H1 (cell line): ENCODE measurements at regions not wholly inside any gene's neighbourhood (a gene's known extent, or its start where the extent isn't known, plus 50 kb on each side); places are given as distances from the start of the nearest gene placed in this dataset.

Experiments
- CTCF ChIA-PET: fragments of 300-600 bp; sonication (Branson Sonifier 250); formaldehyde crosslinking; loops from one replicate; lab custom pipeline; 2021; ENCODE audit not compliant: partially characterized antibody; lab: Charles Lee
- POLR2A ChIA-PET: fragments of 300-600 bp; sonication (Branson Sonifier 250); formaldehyde crosslinking; loops from one replicate; lab custom pipeline; 2021; ENCODE audit warnings: inconsistent platforms; ENCODE audit not compliant: partially characterized antibody; lab: Charles Lee
- DNase-seq, 2 experiments: peaks; one replicate each; pipeline versions ENCODE4 v3.0.0 to v3.0.0-alpha.2; 2010 to 2022; ENCODE audit warnings: low spot score in 2 of 2, low read depth in 1 of 2, mixed read lengths in 1 of 2
- FAIRE-seq: peaks from 2 replicates; lab custom pipeline; 2011; peaks lifted over from hg19 to GRCh38; lab: Jason Lieb, UNC
- H2AFZ ChIP-seq: 2 replicates; pipeline ENCODE4 v1.8.1; 2012; ENCODE audit warnings: low read length, inconsistent platforms
- H2AK5ac ChIP-seq: 2 replicates; pipeline ENCODE4 v1.6.1; 2013; ENCODE audit warnings: low read depth, low read length
- H2BK120ac ChIP-seq: replicated peaks from 2 replicates; pipeline ENCODE3; 2013; ENCODE audit warnings: low read depth, low read length, inconsistent platforms
- H2BK12ac ChIP-seq: 2 replicates; pipeline ENCODE4 v1.6.1; 2013; ENCODE audit warnings: low read depth, low read length
- H2BK15ac ChIP-seq: 2 replicates; pipeline ENCODE4 v1.6.1; 2013; ENCODE audit warnings: low read length
- H2BK20ac ChIP-seq: 2 replicates; pipeline ENCODE4 v1.6.1; 2013; ENCODE audit warnings: low read length
- H2BK5ac ChIP-seq: 2 replicates; pipeline ENCODE4 v1.6.1; 2013; ENCODE audit warnings: low read depth, low read length
- H3K14ac ChIP-seq: 2 replicates; pipeline ENCODE4 v1.6.1; 2013; ENCODE audit warnings: inconsistent platforms; ENCODE audit not compliant: insufficient read length
- H3K18ac ChIP-seq: 2 replicates; pipeline ENCODE4 v1.6.1; 2013; ENCODE audit warnings: low read length; ENCODE audit errors: extremely low read depth
- H3K23ac ChIP-seq: 2 replicates; pipeline ENCODE4 v1.6.1; 2013; ENCODE audit warnings: inconsistent platforms; ENCODE audit not compliant: insufficient read length
- H3K23me2 ChIP-seq: 2 replicates; pipeline ENCODE4 v1.6.1; 2013; ENCODE audit warnings: low read depth, low read length
- H3K27ac ChIP-seq: 2 replicates; pipeline ENCODE4 v1.6.1; 2011; ENCODE audit warnings: low read depth, low read length, inconsistent platforms
- H3K27me3 ChIP-seq, 4 experiments: replicated peaks in 1 of 4; 1 replicate in 1 of 4; 2 replicates in 3 of 4; pipeline versions ENCODE4 v1.6.1 to v1.8.1; 2011 to 2013; ENCODE audit warnings: low read length in 3 of 4, mild to moderate bottlenecking in 3 of 4, inconsistent platforms in 2 of 4, mixed read lengths in 2 of 4, moderate library complexity in 1 of 4; ENCODE audit not compliant: control insufficient read depth in 3 of 4, insufficient read depth in 3 of 4; ENCODE audit errors: extremely low read depth in 1 of 4
- H3K36me3 ChIP-seq, 4 experiments: 2 replicates each; pipeline versions ENCODE4 v1.6.1 to v1.8.1; 2011 to 2013; ENCODE audit warnings: mild to moderate bottlenecking in 4 of 4, low read length in 3 of 4, moderate library complexity in 2 of 4, control low read depth in 1 of 4, inconsistent platforms in 1 of 4; ENCODE audit not compliant: insufficient read depth in 4 of 4, control insufficient read depth in 2 of 4
- H3K4ac ChIP-seq: replicated peaks from 2 replicates; pipeline ENCODE3; 2013; ENCODE audit warnings: low read length, low read depth, mixed read lengths, inconsistent platforms; ENCODE audit not compliant: insufficient read length
- H3K4me1 ChIP-seq, 4 experiments: replicated peaks in 1 of 4; 1 replicate in 1 of 4; 2 replicates in 3 of 4; pipeline versions ENCODE4 v1.6.1 to v1.8.1; 2011 to 2013; ENCODE audit warnings: low read length in 3 of 4, inconsistent platforms in 2 of 4, mixed read lengths in 1 of 4; ENCODE audit not compliant: insufficient read depth in 4 of 4, control insufficient read depth in 3 of 4
- H3K4me2 ChIP-seq, 2 experiments: 2 replicates each; pipeline versions ENCODE4 v1.6.1 to v1.8.1; 2011 to 2013; ENCODE audit warnings: low read depth in 2 of 2, low read length in 2 of 2, control low read depth in 1 of 2, inconsistent platforms in 1 of 2, mild to moderate bottlenecking in 1 of 2; ENCODE audit not compliant: insufficient read depth in 1 of 2
- H3K4me3 ChIP-seq, 4 experiments: fragments of 200-600, 300-600 bp in 1 of 4; sonication (generic), shearing (Covaris generic), sonication (Bioruptor Twin) in 1 of 4; 2 replicates each; pipeline versions ENCODE4 v1.5.1 to v1.8.1; 2011 to 2016; ENCODE audit warnings: low read length in 4 of 4, low read depth in 3 of 4, control low read depth in 2 of 4, inconsistent platforms in 2 of 4, mild to moderate bottlenecking in 2 of 4, mixed read lengths in 1 of 4, moderate library complexity in 1 of 4; ENCODE audit not compliant: insufficient read depth in 2 of 4; ENCODE audit errors: extremely low read depth in 1 of 4
- H3K56ac ChIP-seq: replicated peaks from 2 replicates; pipeline ENCODE3; 2013; ENCODE audit warnings: low read depth, mild to moderate bottlenecking, mixed read lengths, low read length, inconsistent platforms; ENCODE audit not compliant: insufficient read length
- H3K79me1 ChIP-seq: 2 replicates; pipeline ENCODE4 v1.6.1; 2013; ENCODE audit warnings: low read depth, low read length, control low read depth
- H3K79me2 ChIP-seq, 2 experiments: 2 replicates each; pipeline versions ENCODE4 v1.6.1 to v1.8.1; 2012 to 2013; ENCODE audit warnings: low read length in 2 of 2, mild to moderate bottlenecking in 2 of 2, inconsistent platforms in 1 of 2; ENCODE audit not compliant: insufficient read depth in 2 of 2, control insufficient read depth in 1 of 2
- H3K9ac ChIP-seq, 4 experiments: replicated peaks in 1 of 4; 1 replicate in 1 of 4; 2 replicates in 3 of 4; pipeline versions ENCODE4 v1.6.1 to v1.8.1; 2011 to 2013; ENCODE audit warnings: low read depth in 3 of 4, low read length in 3 of 4, control low read depth in 2 of 4, mild to moderate bottlenecking in 2 of 4, moderate library complexity in 2 of 4, inconsistent platforms in 1 of 4; ENCODE audit errors: extremely low read depth in 1 of 4
- H3K9me3 ChIP-seq, 2 experiments: 2 replicates each; pipeline versions ENCODE4 v1.6.1 to v1.8.1; 2012 to 2013; ENCODE audit warnings: mild to moderate bottlenecking in 2 of 2, moderate library complexity in 2 of 2, control low read depth in 1 of 2, inconsistent platforms in 1 of 2, low read depth in 1 of 2, low read length in 1 of 2, mixed read lengths in 1 of 2; ENCODE audit not compliant: insufficient read depth in 2 of 2
- H4K20me1 ChIP-seq, 2 experiments: replicated peaks in 1 of 2; 2 replicates each; pipeline versions ENCODE3 to v1.8.1; 2011 to 2013; ENCODE audit warnings: inconsistent platforms in 2 of 2, low read length in 2 of 2, mild to moderate bottlenecking in 1 of 2; ENCODE audit not compliant: insufficient read depth in 2 of 2, control insufficient read depth in 1 of 2
- H4K5ac ChIP-seq: 2 replicates; pipeline ENCODE4 v1.6.1; 2013; ENCODE audit warnings: low read length, low read depth, mixed read lengths, inconsistent platforms; ENCODE audit not compliant: insufficient read length
- H4K8ac ChIP-seq: 2 replicates; pipeline ENCODE4 v1.8.0; 2013; ENCODE audit warnings: mild to moderate bottlenecking, moderate library complexity, low read length, inconsistent platforms; ENCODE audit not compliant: insufficient read depth; ENCODE audit errors: extremely low read depth
- H4K91ac ChIP-seq: replicated peaks from 2 replicates; pipeline ENCODE3; 2013; ENCODE audit warnings: low read length, mixed read lengths, inconsistent platforms; ENCODE audit not compliant: insufficient read length
- CEBPB ChIP-seq: IDR thresholded peaks from 2 replicates; pipeline ENCODE4 v1.6.1; 2012; ENCODE audit warnings: low read depth, low read length
- WGBS, 2 experiments: shearing (Covaris generic) in 1 of 2; methylation state at CpG; one replicate each; pipeline versions ENCODE4 v1.1.6 to v1.1.7; 2013 to 2015; ENCODE audit warnings: low lambda C conversion rate in 2 of 2, mixed read lengths in 2 of 2, inconsistent platforms in 1 of 2, low coverage in 1 of 2, missing lambda C conversion rate in 1 of 2; ENCODE audit not compliant: insufficient replicate concordance in 2 of 2, insufficient coverage in 1 of 2, insufficient read length in 1 of 2; ENCODE audit errors: extremely low coverage in 1 of 2, missing lambda C conversion rate in 1 of 2; 5-methylcytosine and 5-hydroxymethylcytosine counted together

- no peaks in the 10 kb centered on the region for H3K27me3 ChIP-seq
- H2BK12ac ChIP-seq: no peak overlapping the region
- no peak overlapping the region for H3K4ac ChIP-seq
- H3K9me3 ChIP-seq: no peaks in the 10 kb centered on the region
- no peak overlapping the region for H4K5ac ChIP-seq
- H3K36me3 ChIP-seq: no peaks in the 10 kb centered on the region
- no peak for FAIRE-seq
- H2BK15ac ChIP-seq: no peak overlapping the region
- 83% methylated on average over 8 of the region's 8 CpGs; no CpG with 5 or more reads in 1 of the 2 experiments for WGBS, 2 experiments
- H3K23me2 ChIP-seq: no peaks in the 10 kb centered on the region
- no peak overlapping the region for H3K23ac ChIP-seq
- H2BK120ac ChIP-seq: no peak overlapping the region
- no peak overlapping the region for H2BK20ac ChIP-seq
- no peak for DNase-seq
- no peak overlapping the region for H3K56ac ChIP-seq
- no peak overlapping the region for H3K4me2 ChIP-seq
- H2BK5ac ChIP-seq: no peak overlapping the region
- H4K20me1 ChIP-seq: no peaks in the 10 kb centered on the region
- no peak overlapping the region for H3K27ac ChIP-seq
- H3K9ac ChIP-seq: no peak overlapping the region
- no peak overlapping the region for H2AK5ac ChIP-seq
- H2AFZ ChIP-seq: no peak overlapping the region
- no peaks in the 10 kb centered on the region for H3K4me1 ChIP-seq
- ChIA-PET CTCF (no interaction called here), POLR2A (no interaction called here)
- no peak overlapping the region for H4K91ac ChIP-seq
- no peaks in the 10 kb centered on the region for H3K79me1 ChIP-seq
- no peak overlapping the region for H4K8ac ChIP-seq
- no peak overlapping the region for H3K14ac ChIP-seq
- no peak overlapping the region for H3K4me3 ChIP-seq
- no peaks in the 10 kb centered on the region for H3K79me2 ChIP-seq
- no peak overlapping the region for H3K18ac ChIP-seq
- no peak for TF ChIP-seq CEBPB
Measured at GRCh38 chr2:19207452-19207851, 151.0 kb downstream of the OSR1 start.
